H1 (cell line): ENCODE measurements at regions not wholly inside any gene's neighbourhood (a gene's known extent, or its start where the extent isn't known, plus 50 kb on each side); places are given as distances from the start of the nearest gene placed in this dataset.

Source experiments
- CTCF ChIA-PET: fragments of 300-600 bp; sonication (Branson Sonifier 250); formaldehyde crosslinking; loops from one replicate; lab custom pipeline; 2021; ENCODE audit not compliant: partially characterized antibody; lab: Charles Lee
- POLR2A ChIA-PET: fragments of 300-600 bp; sonication (Branson Sonifier 250); formaldehyde crosslinking; loops from one replicate; lab custom pipeline; 2021; ENCODE audit warnings: inconsistent platforms; ENCODE audit not compliant: partially characterized antibody; lab: Charles Lee
- DNase-seq, 2 experiments: peaks; one replicate each; pipeline versions ENCODE4 v3.0.0 to v3.0.0-alpha.2; 2010 to 2022; ENCODE audit warnings: low spot score in 2 of 2, low read depth in 1 of 2, mixed read lengths in 1 of 2
- FAIRE-seq: peaks from 2 replicates; lab custom pipeline; 2011; peaks lifted over from hg19 to GRCh38; lab: Jason Lieb, UNC
- H2AFZ ChIP-seq: 2 replicates; pipeline ENCODE4 v1.8.1; 2012; ENCODE audit warnings: low read length, inconsistent platforms
- H2AK5ac ChIP-seq: 2 replicates; pipeline ENCODE4 v1.6.1; 2013; ENCODE audit warnings: low read depth, low read length
- H2BK120ac ChIP-seq: replicated peaks from 2 replicates; pipeline ENCODE3; 2013; ENCODE audit warnings: low read depth, low read length, inconsistent platforms
- H2BK12ac ChIP-seq: 2 replicates; pipeline ENCODE4 v1.6.1; 2013; ENCODE audit warnings: low read depth, low read length
- H2BK15ac ChIP-seq: 2 replicates; pipeline ENCODE4 v1.6.1; 2013; ENCODE audit warnings: low read length
- H2BK20ac ChIP-seq: 2 replicates; pipeline ENCODE4 v1.6.1; 2013; ENCODE audit warnings: low read length
- H2BK5ac ChIP-seq: 2 replicates; pipeline ENCODE4 v1.6.1; 2013; ENCODE audit warnings: low read depth, low read length
- H3K14ac ChIP-seq: 2 replicates; pipeline ENCODE4 v1.6.1; 2013; ENCODE audit warnings: inconsistent platforms; ENCODE audit not compliant: insufficient read length
- H3K18ac ChIP-seq: 2 replicates; pipeline ENCODE4 v1.6.1; 2013; ENCODE audit warnings: low read length; ENCODE audit errors: extremely low read depth
- H3K23ac ChIP-seq: 2 replicates; pipeline ENCODE4 v1.6.1; 2013; ENCODE audit warnings: inconsistent platforms; ENCODE audit not compliant: insufficient read length
- H3K23me2 ChIP-seq: 2 replicates; pipeline ENCODE4 v1.6.1; 2013; ENCODE audit warnings: low read depth, low read length
- H3K27ac ChIP-seq: 2 replicates; pipeline ENCODE4 v1.6.1; 2011; ENCODE audit warnings: low read depth, low read length, inconsistent platforms
- H3K27me3 ChIP-seq, 4 experiments: replicated peaks in 1 of 4; 1 replicate in 1 of 4; 2 replicates in 3 of 4; pipeline versions ENCODE4 v1.6.1 to v1.8.1; 2011 to 2013; ENCODE audit warnings: low read length in 3 of 4, mild to moderate bottlenecking in 3 of 4, inconsistent platforms in 2 of 4, mixed read lengths in 2 of 4, moderate library complexity in 1 of 4; ENCODE audit not compliant: control insufficient read depth in 3 of 4, insufficient read depth in 3 of 4; ENCODE audit errors: extremely low read depth in 1 of 4
- H3K36me3 ChIP-seq, 4 experiments: 2 replicates each; pipeline versions ENCODE4 v1.6.1 to v1.8.1; 2011 to 2013; ENCODE audit warnings: mild to moderate bottlenecking in 4 of 4, low read length in 3 of 4, moderate library complexity in 2 of 4, control low read depth in 1 of 4, inconsistent platforms in 1 of 4; ENCODE audit not compliant: insufficient read depth in 4 of 4, control insufficient read depth in 2 of 4
- H3K4ac ChIP-seq: replicated peaks from 2 replicates; pipeline ENCODE3; 2013; ENCODE audit warnings: low read length, low read depth, mixed read lengths, inconsistent platforms; ENCODE audit not compliant: insufficient read length
- H3K4me1 ChIP-seq, 4 experiments: replicated peaks in 1 of 4; 1 replicate in 1 of 4; 2 replicates in 3 of 4; pipeline versions ENCODE4 v1.6.1 to v1.8.1; 2011 to 2013; ENCODE audit warnings: low read length in 3 of 4, inconsistent platforms in 2 of 4, mixed read lengths in 1 of 4; ENCODE audit not compliant: insufficient read depth in 4 of 4, control insufficient read depth in 3 of 4
- H3K4me2 ChIP-seq, 2 experiments: 2 replicates each; pipeline versions ENCODE4 v1.6.1 to v1.8.1; 2011 to 2013; ENCODE audit warnings: low read depth in 2 of 2, low read length in 2 of 2, control low read depth in 1 of 2, inconsistent platforms in 1 of 2, mild to moderate bottlenecking in 1 of 2; ENCODE audit not compliant: insufficient read depth in 1 of 2
- H3K4me3 ChIP-seq, 4 experiments: fragments of 200-600, 300-600 bp in 1 of 4; sonication (generic), shearing (Covaris generic), sonication (Bioruptor Twin) in 1 of 4; 2 replicates each; pipeline versions ENCODE4 v1.5.1 to v1.8.1; 2011 to 2016; ENCODE audit warnings: low read length in 4 of 4, low read depth in 3 of 4, control low read depth in 2 of 4, inconsistent platforms in 2 of 4, mild to moderate bottlenecking in 2 of 4, mixed read lengths in 1 of 4, moderate library complexity in 1 of 4; ENCODE audit not compliant: insufficient read depth in 2 of 4; ENCODE audit errors: extremely low read depth in 1 of 4
- H3K56ac ChIP-seq: replicated peaks from 2 replicates; pipeline ENCODE3; 2013; ENCODE audit warnings: low read depth, mild to moderate bottlenecking, mixed read lengths, low read length, inconsistent platforms; ENCODE audit not compliant: insufficient read length
- H3K79me1 ChIP-seq: 2 replicates; pipeline ENCODE4 v1.6.1; 2013; ENCODE audit warnings: low read depth, low read length, control low read depth
- H3K79me2 ChIP-seq, 2 experiments: 2 replicates each; pipeline versions ENCODE4 v1.6.1 to v1.8.1; 2012 to 2013; ENCODE audit warnings: low read length in 2 of 2, mild to moderate bottlenecking in 2 of 2, inconsistent platforms in 1 of 2; ENCODE audit not compliant: insufficient read depth in 2 of 2, control insufficient read depth in 1 of 2
- H3K9ac ChIP-seq, 4 experiments: replicated peaks in 1 of 4; 1 replicate in 1 of 4; 2 replicates in 3 of 4; pipeline versions ENCODE4 v1.6.1 to v1.8.1; 2011 to 2013; ENCODE audit warnings: low read depth in 3 of 4, low read length in 3 of 4, control low read depth in 2 of 4, mild to moderate bottlenecking in 2 of 4, moderate library complexity in 2 of 4, inconsistent platforms in 1 of 4; ENCODE audit errors: extremely low read depth in 1 of 4
- H3K9me3 ChIP-seq, 2 experiments: 2 replicates each; pipeline versions ENCODE4 v1.6.1 to v1.8.1; 2012 to 2013; ENCODE audit warnings: mild to moderate bottlenecking in 2 of 2, moderate library complexity in 2 of 2, control low read depth in 1 of 2, inconsistent platforms in 1 of 2, low read depth in 1 of 2, low read length in 1 of 2, mixed read lengths in 1 of 2; ENCODE audit not compliant: insufficient read depth in 2 of 2
- H4K20me1 ChIP-seq, 2 experiments: replicated peaks in 1 of 2; 2 replicates each; pipeline versions ENCODE3 to v1.8.1; 2011 to 2013; ENCODE audit warnings: inconsistent platforms in 2 of 2, low read length in 2 of 2, mild to moderate bottlenecking in 1 of 2; ENCODE audit not compliant: insufficient read depth in 2 of 2, control insufficient read depth in 1 of 2
- H4K5ac ChIP-seq: 2 replicates; pipeline ENCODE4 v1.6.1; 2013; ENCODE audit warnings: low read length, low read depth, mixed read lengths, inconsistent platforms; ENCODE audit not compliant: insufficient read length
- H4K8ac ChIP-seq: 2 replicates; pipeline ENCODE4 v1.8.0; 2013; ENCODE audit warnings: mild to moderate bottlenecking, moderate library complexity, low read length, inconsistent platforms; ENCODE audit not compliant: insufficient read depth; ENCODE audit errors: extremely low read depth
- H4K91ac ChIP-seq: replicated peaks from 2 replicates; pipeline ENCODE3; 2013; ENCODE audit warnings: low read length, mixed read lengths, inconsistent platforms; ENCODE audit not compliant: insufficient read length
- CHD2 ChIP-seq: IDR thresholded peaks from 2 replicates; pipeline ENCODE4 v1.6.1; 2012; ENCODE audit warnings: low read length, improper control_type of control experiment
- CTBP2 ChIP-seq: IDR thresholded peaks from 2 replicates; pipeline ENCODE4 v1.7.0; 2011; ENCODE audit warnings: borderline replicate concordance, mild to moderate bottlenecking, moderate library complexity, mixed read lengths, low read length; ENCODE audit not compliant: insufficient read depth, insufficient read length
- GABPA ChIP-seq: IDR thresholded peaks from 2 replicates; pipeline ENCODE4 v1.6.1; 2011; ENCODE audit warnings: mild to moderate bottlenecking, low read length, moderate library complexity, borderline replicate concordance; ENCODE audit not compliant: insufficient read depth
- HDAC2 ChIP-seq, 2 experiments: fragments of 300-600 bp in 1 of 2; sonication (generic) in 1 of 2; IDR thresholded peaks; 2 replicates each; pipeline ENCODE4 v1.6.1; 2011 to 2012; ENCODE audit warnings: low read depth in 2 of 2, low read length in 2 of 2, mild to moderate bottlenecking in 2 of 2, moderate library complexity in 2 of 2, borderline replicate concordance in 1 of 2, inconsistent platforms in 1 of 2
- RNF2 ChIP-seq: fragments of 200-900, 300-1000 bp; sonication (generic); IDR thresholded peaks from 2 replicates; pipeline ENCODE4 v1.7.1; 2016; ENCODE audit warnings: borderline replicate concordance, low read depth, mild to moderate bottlenecking, antibody characterized with exemption, low read length; ENCODE audit not compliant: poor library complexity, severe bottlenecking; ENCODE audit errors: missing control alignments
- TCF12 ChIP-seq: IDR thresholded peaks from 2 replicates; pipeline ENCODE4 v1.6.1; 2011; ENCODE audit warnings: low read depth, mild to moderate bottlenecking, low read length

- no peak overlapping the region for H2BK120ac ChIP-seq
- no peak overlapping the region for H4K8ac ChIP-seq
- TF ChIP-seq RNF2: no peak
- no peak for TF ChIP-seq GABPA
- no peak for TF ChIP-seq CTBP2
- TF ChIP-seq CHD2: no peak
- TF ChIP-seq HDAC2 (IDR thresholded peaks at IDR 0.05; ENCODE audit: borderline replicate concordance in 1 of 2, low read depth in 2 of 2, low read length in 2 of 2): no peak
- TF ChIP-seq TCF12: no peak
- H2BK15ac ChIP-seq: no peak overlapping the region
- H3K9me3 ChIP-seq: no peaks in the 10 kb centered on the region
- POLR2A ChIA-PET: no interaction called here
- H4K5ac ChIP-seq: no peak overlapping the region
- no peak overlapping the region for H3K27ac ChIP-seq
- no peak overlapping the region for H3K56ac ChIP-seq
- H3K23me2 ChIP-seq: no peaks in the 10 kb centered on the region
- no peak overlapping the region for H4K91ac ChIP-seq
- no peaks in the 10 kb centered on the region for H3K79me1 ChIP-seq
- H2BK5ac ChIP-seq: no peak overlapping the region
- no peak overlapping the region for H3K4me2 ChIP-seq
- CTCF ChIA-PET: no interaction called here
- no peak overlapping the region for H3K14ac ChIP-seq
- no peak overlapping the region for H2AFZ ChIP-seq
- no peaks in the 10 kb centered on the region for H4K20me1 ChIP-seq
- H2BK12ac ChIP-seq: no peak overlapping the region
- no peaks in the 10 kb centered on the region for H3K36me3 ChIP-seq
- no peak overlapping the region for H3K4me3 ChIP-seq
- no peak overlapping the region for H2AK5ac ChIP-seq
- no peaks in the 10 kb centered on the region for H3K4me1 ChIP-seq
- no peak overlapping the region for H3K4ac ChIP-seq
- H3K23ac ChIP-seq: no peak overlapping the region
- no peaks in the 10 kb centered on the region for H3K27me3 ChIP-seq
- FAIRE-seq: no peak
- H3K79me2 ChIP-seq: no peaks in the 10 kb centered on the region
- DNase-seq: no peak
- H3K9ac ChIP-seq: no peak overlapping the region
- H2BK20ac ChIP-seq: no peak overlapping the region
- no peak overlapping the region for H3K18ac ChIP-seq
Observed at GRCh38 chr3:35440826-35441225, 198.5 kb upstream of the ARPP21 start.
